Inflammatory macrophage (primary cell): ENCODE measurements at regions not wholly inside any gene's neighbourhood (a gene's known extent, or its start where the extent isn't known, plus 50 kb on each side); places are given as distances from the start of the nearest gene placed in this dataset.

Source experiments
- DNase-seq, 2 donors: peaks; one replicate each; pipeline ENCODE4 v3.0.0-alpha.2; 2020 to 2022

GRCh38 chr1:115412733-115413132 is 74.7 kb upstream of the NGF start:
- no peak for DNase-seq

- DNase-seq: no peak
Measured at GRCh38 chr1:115412286-115412685, 74.2 kb upstream of the NGF start.

GRCh38 chr1:115411371-115412063 is 73.5 kb upstream of the NGF start:
- DNase-seq: no peak

- DNase-seq: no peak
Measured at GRCh38 chr1:115409094-115410015, 71.3 kb upstream of the NGF start.

GRCh38 chr1:115408533-115408932 is 70.5 kb upstream of the NGF start:
- DNase-seq: no peak

- DNase-seq: no peak
Measured at GRCh38 chr1:115404911-115405310, 66.9 kb upstream of the NGF start.

GRCh38 chr1:115402753-115403184 is 64.7 kb upstream of the NGF start:
- no peak for DNase-seq

- DNase-seq: no peak
Measured at GRCh38 chr1:115401676-115402075, 63.6 kb upstream of the NGF start.

- DNase-seq: no peak
Measured at GRCh38 chr1:115400891-115401290, 62.8 kb upstream of the NGF start.

GRCh38 chr1:115400426-115400825 is 62.4 kb upstream of the NGF start:
- DNase-seq: no peak

GRCh38 chr1:115398745-115399144 is 60.7 kb upstream of the NGF start:
- no peak for DNase-seq
